H1 (cell line): ENCODE measurements at regions not wholly inside any gene's neighbourhood (a gene's known extent, or its start where the extent isn't known, plus 50 kb on each side); places are given as distances from the start of the nearest gene placed in this dataset.

Experiments
- CTCF ChIA-PET: fragments of 300-600 bp; sonication (Branson Sonifier 250); formaldehyde crosslinking; loops from one replicate; lab custom pipeline; 2021; ENCODE audit not compliant: partially characterized antibody; lab: Charles Lee
- POLR2A ChIA-PET: fragments of 300-600 bp; sonication (Branson Sonifier 250); formaldehyde crosslinking; loops from one replicate; lab custom pipeline; 2021; ENCODE audit warnings: inconsistent platforms; ENCODE audit not compliant: partially characterized antibody; lab: Charles Lee
- DNase-seq, 2 experiments: peaks; one replicate each; pipeline versions ENCODE4 v3.0.0 to v3.0.0-alpha.2; 2010 to 2022; ENCODE audit warnings: low spot score in 2 of 2, low read depth in 1 of 2, mixed read lengths in 1 of 2
- FAIRE-seq: peaks from 2 replicates; lab custom pipeline; 2011; peaks lifted over from hg19 to GRCh38; lab: Jason Lieb, UNC
- H2AFZ ChIP-seq: 2 replicates; pipeline ENCODE4 v1.8.1; 2012; ENCODE audit warnings: low read length, inconsistent platforms
- H2AK5ac ChIP-seq: 2 replicates; pipeline ENCODE4 v1.6.1; 2013; ENCODE audit warnings: low read depth, low read length
- H2BK120ac ChIP-seq: replicated peaks from 2 replicates; pipeline ENCODE3; 2013; ENCODE audit warnings: low read depth, low read length, inconsistent platforms
- H2BK12ac ChIP-seq: 2 replicates; pipeline ENCODE4 v1.6.1; 2013; ENCODE audit warnings: low read depth, low read length
- H2BK15ac ChIP-seq: 2 replicates; pipeline ENCODE4 v1.6.1; 2013; ENCODE audit warnings: low read length
- H2BK20ac ChIP-seq: 2 replicates; pipeline ENCODE4 v1.6.1; 2013; ENCODE audit warnings: low read length
- H2BK5ac ChIP-seq: 2 replicates; pipeline ENCODE4 v1.6.1; 2013; ENCODE audit warnings: low read depth, low read length
- H3K14ac ChIP-seq: 2 replicates; pipeline ENCODE4 v1.6.1; 2013; ENCODE audit warnings: inconsistent platforms; ENCODE audit not compliant: insufficient read length
- H3K18ac ChIP-seq: 2 replicates; pipeline ENCODE4 v1.6.1; 2013; ENCODE audit warnings: low read length; ENCODE audit errors: extremely low read depth
- H3K23ac ChIP-seq: 2 replicates; pipeline ENCODE4 v1.6.1; 2013; ENCODE audit warnings: inconsistent platforms; ENCODE audit not compliant: insufficient read length
- H3K23me2 ChIP-seq: 2 replicates; pipeline ENCODE4 v1.6.1; 2013; ENCODE audit warnings: low read depth, low read length
- H3K27ac ChIP-seq: 2 replicates; pipeline ENCODE4 v1.6.1; 2011; ENCODE audit warnings: low read depth, low read length, inconsistent platforms
- H3K27me3 ChIP-seq, 4 experiments: replicated peaks in 1 of 4; 1 replicate in 1 of 4; 2 replicates in 3 of 4; pipeline versions ENCODE4 v1.6.1 to v1.8.1; 2011 to 2013; ENCODE audit warnings: low read length in 3 of 4, mild to moderate bottlenecking in 3 of 4, inconsistent platforms in 2 of 4, mixed read lengths in 2 of 4, moderate library complexity in 1 of 4; ENCODE audit not compliant: control insufficient read depth in 3 of 4, insufficient read depth in 3 of 4; ENCODE audit errors: extremely low read depth in 1 of 4
- H3K36me3 ChIP-seq, 4 experiments: 2 replicates each; pipeline versions ENCODE4 v1.6.1 to v1.8.1; 2011 to 2013; ENCODE audit warnings: mild to moderate bottlenecking in 4 of 4, low read length in 3 of 4, moderate library complexity in 2 of 4, control low read depth in 1 of 4, inconsistent platforms in 1 of 4; ENCODE audit not compliant: insufficient read depth in 4 of 4, control insufficient read depth in 2 of 4
- H3K4ac ChIP-seq: replicated peaks from 2 replicates; pipeline ENCODE3; 2013; ENCODE audit warnings: low read length, low read depth, mixed read lengths, inconsistent platforms; ENCODE audit not compliant: insufficient read length
- H3K4me1 ChIP-seq, 4 experiments: replicated peaks in 1 of 4; 1 replicate in 1 of 4; 2 replicates in 3 of 4; pipeline versions ENCODE4 v1.6.1 to v1.8.1; 2011 to 2013; ENCODE audit warnings: low read length in 3 of 4, inconsistent platforms in 2 of 4, mixed read lengths in 1 of 4; ENCODE audit not compliant: insufficient read depth in 4 of 4, control insufficient read depth in 3 of 4
- H3K4me2 ChIP-seq, 2 experiments: 2 replicates each; pipeline versions ENCODE4 v1.6.1 to v1.8.1; 2011 to 2013; ENCODE audit warnings: low read depth in 2 of 2, low read length in 2 of 2, control low read depth in 1 of 2, inconsistent platforms in 1 of 2, mild to moderate bottlenecking in 1 of 2; ENCODE audit not compliant: insufficient read depth in 1 of 2
- H3K4me3 ChIP-seq, 4 experiments: fragments of 200-600, 300-600 bp in 1 of 4; sonication (generic), shearing (Covaris generic), sonication (Bioruptor Twin) in 1 of 4; 2 replicates each; pipeline versions ENCODE4 v1.5.1 to v1.8.1; 2011 to 2016; ENCODE audit warnings: low read length in 4 of 4, low read depth in 3 of 4, control low read depth in 2 of 4, inconsistent platforms in 2 of 4, mild to moderate bottlenecking in 2 of 4, mixed read lengths in 1 of 4, moderate library complexity in 1 of 4; ENCODE audit not compliant: insufficient read depth in 2 of 4; ENCODE audit errors: extremely low read depth in 1 of 4
- H3K56ac ChIP-seq: replicated peaks from 2 replicates; pipeline ENCODE3; 2013; ENCODE audit warnings: low read depth, mild to moderate bottlenecking, mixed read lengths, low read length, inconsistent platforms; ENCODE audit not compliant: insufficient read length
- H3K79me1 ChIP-seq: 2 replicates; pipeline ENCODE4 v1.6.1; 2013; ENCODE audit warnings: low read depth, low read length, control low read depth
- H3K79me2 ChIP-seq, 2 experiments: 2 replicates each; pipeline versions ENCODE4 v1.6.1 to v1.8.1; 2012 to 2013; ENCODE audit warnings: low read length in 2 of 2, mild to moderate bottlenecking in 2 of 2, inconsistent platforms in 1 of 2; ENCODE audit not compliant: insufficient read depth in 2 of 2, control insufficient read depth in 1 of 2
- H3K9ac ChIP-seq, 4 experiments: replicated peaks in 1 of 4; 1 replicate in 1 of 4; 2 replicates in 3 of 4; pipeline versions ENCODE4 v1.6.1 to v1.8.1; 2011 to 2013; ENCODE audit warnings: low read depth in 3 of 4, low read length in 3 of 4, control low read depth in 2 of 4, mild to moderate bottlenecking in 2 of 4, moderate library complexity in 2 of 4, inconsistent platforms in 1 of 4; ENCODE audit errors: extremely low read depth in 1 of 4
- H3K9me3 ChIP-seq, 2 experiments: 2 replicates each; pipeline versions ENCODE4 v1.6.1 to v1.8.1; 2012 to 2013; ENCODE audit warnings: mild to moderate bottlenecking in 2 of 2, moderate library complexity in 2 of 2, control low read depth in 1 of 2, inconsistent platforms in 1 of 2, low read depth in 1 of 2, low read length in 1 of 2, mixed read lengths in 1 of 2; ENCODE audit not compliant: insufficient read depth in 2 of 2
- H4K20me1 ChIP-seq, 2 experiments: replicated peaks in 1 of 2; 2 replicates each; pipeline versions ENCODE3 to v1.8.1; 2011 to 2013; ENCODE audit warnings: inconsistent platforms in 2 of 2, low read length in 2 of 2, mild to moderate bottlenecking in 1 of 2; ENCODE audit not compliant: insufficient read depth in 2 of 2, control insufficient read depth in 1 of 2
- H4K5ac ChIP-seq: 2 replicates; pipeline ENCODE4 v1.6.1; 2013; ENCODE audit warnings: low read length, low read depth, mixed read lengths, inconsistent platforms; ENCODE audit not compliant: insufficient read length
- H4K8ac ChIP-seq: 2 replicates; pipeline ENCODE4 v1.8.0; 2013; ENCODE audit warnings: mild to moderate bottlenecking, moderate library complexity, low read length, inconsistent platforms; ENCODE audit not compliant: insufficient read depth; ENCODE audit errors: extremely low read depth
- H4K91ac ChIP-seq: replicated peaks from 2 replicates; pipeline ENCODE3; 2013; ENCODE audit warnings: low read length, mixed read lengths, inconsistent platforms; ENCODE audit not compliant: insufficient read length
- BACH1 ChIP-seq: IDR thresholded peaks from 2 replicates; pipeline ENCODE4 v1.6.1; 2012; ENCODE audit warnings: low read length, improper control_type of control experiment
- EZH2 ChIP-seq: fragments of 200-600 bp; sonication (generic); IDR thresholded peaks from 2 replicates; pipeline ENCODE4 v1.7.1; 2012; ENCODE audit warnings: low read depth, mild to moderate bottlenecking, moderate library complexity, low read length, inconsistent platforms; ENCODE audit not compliant: severe bottlenecking
- HDAC6 ChIP-seq: IDR thresholded peaks from one replicate; pipeline ENCODE4 v1.7.1; 2012; ENCODE audit warnings: low read depth, mild to moderate bottlenecking, inconsistent platforms, low read length, moderate library complexity
- JUND ChIP-seq: IDR thresholded peaks from 2 replicates; pipeline ENCODE4 v1.6.1; 2011; ENCODE audit warnings: mild to moderate bottlenecking, improper control_type of control experiment, low read length
- MAFK ChIP-seq: IDR thresholded peaks from 2 replicates; pipeline ENCODE4 v1.6.1; 2012; ENCODE audit warnings: low read depth, mild to moderate bottlenecking, improper control_type of control experiment, low read length
- POLR2AphosphoS5 ChIP-seq: IDR thresholded peaks from 2 replicates; pipeline ENCODE4 v1.6.1; 2011; ENCODE audit warnings: low read depth, low read length
- RAD21 ChIP-seq, 2 experiments: IDR thresholded peaks in 1 of 2; conservative IDR thresholded peaks in 1 of 2; 2 replicates each; pipeline ENCODE4 v1.6.1; 2011; ENCODE audit warnings: low read depth in 2 of 2, low read length in 2 of 2, improper control_type of control experiment in 1 of 2, inconsistent platforms in 1 of 2, mild to moderate bottlenecking in 1 of 2, moderate library complexity in 1 of 2
- RNF2 ChIP-seq: fragments of 200-900, 300-1000 bp; sonication (generic); IDR thresholded peaks from 2 replicates; pipeline ENCODE4 v1.7.1; 2016; ENCODE audit warnings: borderline replicate concordance, low read depth, mild to moderate bottlenecking, antibody characterized with exemption, low read length; ENCODE audit not compliant: poor library complexity, severe bottlenecking; ENCODE audit errors: missing control alignments
- TBP ChIP-seq: IDR thresholded peaks from 2 replicates; pipeline ENCODE4 v1.6.1; 2011; ENCODE audit warnings: low read depth, low read length, improper control_type of control experiment
- ZNF274 ChIP-seq: IDR thresholded peaks from 2 replicates; pipeline ENCODE4 v1.7.0; 2012; ENCODE audit warnings: low read length, borderline replicate concordance; ENCODE audit errors: extremely low read depth
- WGBS, 2 experiments: shearing (Covaris generic) in 1 of 2; methylation state at CpG; one replicate each; pipeline versions ENCODE4 v1.1.6 to v1.1.7; 2013 to 2015; ENCODE audit warnings: low lambda C conversion rate in 2 of 2, mixed read lengths in 2 of 2, inconsistent platforms in 1 of 2, low coverage in 1 of 2, missing lambda C conversion rate in 1 of 2; ENCODE audit not compliant: insufficient replicate concordance in 2 of 2, insufficient coverage in 1 of 2, insufficient read length in 1 of 2; ENCODE audit errors: extremely low coverage in 1 of 2, missing lambda C conversion rate in 1 of 2; 5-methylcytosine and 5-hydroxymethylcytosine counted together
- TF ChIP-seq, protein P1 (sequence below): IDR thresholded peaks from 2 replicates; pipeline ENCODE4 v1.6.1; 2011; ENCODE audit warnings: low read depth, mild to moderate bottlenecking, low read length; ENCODE audit not compliant: insufficient read depth

- Histone ChIP-seq H3K36me3 (no peaks in the 10 kb centered on the region), H3K27me3 (no peaks in the 10 kb centered on the region; a peak in 2 of 7 replicates), H3K79me2 (no peaks in the 10 kb centered on the region), H3K4me1 (no peaks in the 10 kb centered on the region; a peak in 1 of 7 replicates), H2BK15ac (no peak overlapping the region), H4K5ac (no peak overlapping the region), H2BK20ac (no peak overlapping the region), H3K4me3 (no peak overlapping the region), H4K91ac (no peak overlapping the region), H3K79me1 (no peaks in the 10 kb centered on the region), H2BK12ac (no peak overlapping the region), H3K23me2 (0 out of 2 replicates have a peak, but pooled peaks cover 1% of the 10 kb centered on the region), H3K4ac (no peak overlapping the region), H4K8ac (no peak overlapping the region), H2BK5ac (no peak overlapping the region), H3K23ac (no peak overlapping the region)
- POLR2A ChIA-PET = no interaction called here
- FAIRE-seq = no peak
- TF ChIP-seq MAFK (no peak), TBP (no peak), RNF2 (no peak), POLR2AphosphoS5 (no peak), JUND (no peak), HDAC6 (no peak), ZNF274 (no peak), EZH2 (no peak), BACH1 (no peak), RAD21 (IDR thresholded peaks at IDR 0.05 in 1 of 2, conservative IDR thresholded peaks at IDR 0.05 in 1 of 2; ENCODE audit: low read depth in 2 of 2, low read length in 2 of 2) (no peak)
- TF ChIP-seq, protein P1, sequence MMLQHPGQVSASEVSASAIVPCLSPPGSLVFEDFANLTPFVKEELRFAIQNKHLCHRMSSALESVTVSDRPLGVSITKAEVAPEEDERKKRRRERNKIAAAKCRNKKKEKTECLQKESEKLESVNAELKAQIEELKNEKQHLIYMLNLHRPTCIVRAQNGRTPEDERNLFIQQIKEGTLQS = no peak
- TF ChIP-seq, all 59 proteins: peak for 0
- CTCF ChIA-PET = interaction anchor here (1.4 kb wide), 1 partner anchor 301 kb away, joined by 5 read pairs; no protein-coding TSS in a partner anchor
- DNase-seq = no peak
- H2BK120ac ChIP-seq = no peak overlapping the region
- no peak overlapping the region for H3K4me2 ChIP-seq
- no peak overlapping the region for H3K9ac ChIP-seq
- H3K18ac ChIP-seq = no peak overlapping the region
- no peak overlapping the region for H2AK5ac ChIP-seq
- WGBS, 2 experiments = 89% methylated on average over 3 of the region's 3 CpGs; no CpG with 5 or more reads in 1 of the 2 experiments
- no peak overlapping the region for H2AFZ ChIP-seq
- no peaks in the 10 kb centered on the region for H3K9me3 ChIP-seq
- H3K56ac ChIP-seq = no peak overlapping the region
- peaks cover 0 to 3% of the 10 kb centered on the region in 2 experiments for H4K20me1 ChIP-seq
- no peak overlapping the region for H3K14ac ChIP-seq
- no peak overlapping the region for H3K27ac ChIP-seq
Observed at GRCh38 chr11:119807841-119808240, 78.8 kb upstream of the NECTIN1 start.
